ENCODE measurements at regions not wholly inside any gene's neighbourhood (a gene's known extent, or its start where the extent isn't known, plus 50 kb on each side); places are given as distances from the start of the nearest gene placed in this dataset.

GRCh38 chr4:160182727-160183126 lies 1079.8 kb downstream of the RAPGEF2 start:
- H3K9me3 ChIP-seq = no peaks in the 10 kb centered on the region
- TF ChIP-seq POLR2A (IDR thresholded peaks at IDR 0.05) = no peak
- no peak for TF ChIP-seq EP300 (IDR thresholded peaks at IDR 0.05)
- no peak for TF ChIP-seq POLR2AphosphoS5 (IDR thresholded peaks at IDR 0.05)
- no peak for TF ChIP-seq CTCF (IDR thresholded peaks at IDR 0.05)
- DNase-seq = no peak
- H3K4me3 ChIP-seq = no peak overlapping the region
- 78 to 93% methylated on average over 2 of the region's 2 CpGs for WGBS, 2 donors
- ATAC-seq (ENCODE audit: low FRiP score in 2 of 2) = no peak
- H3K27ac ChIP-seq = no peak overlapping the region
- no peaks in the 10 kb centered on the region for H3K4me1 ChIP-seq
- H3K36me3 ChIP-seq = no peaks in the 10 kb centered on the region
- H3K27me3 ChIP-seq = no peaks in the 10 kb centered on the region

- H3K4me3 ChIP-seq = no peak overlapping the region
- WGBS, 2 donors = 85 to 91% methylated on average over 4 of the region's 4 CpGs
- TF ChIP-seq POLR2AphosphoS5 (IDR thresholded peaks at IDR 0.05) (no peak), CTCF (IDR thresholded peaks at IDR 0.05) (no peak), POLR2A (IDR thresholded peaks at IDR 0.05) (no peak), EP300 (IDR thresholded peaks at IDR 0.05) (no peak)
- H3K9me3 ChIP-seq = no peaks in the 10 kb centered on the region
- no peak overlapping the region for H3K27ac ChIP-seq
- ATAC-seq (ENCODE audit: low FRiP score in 2 of 2) = no peak
- no peak for DNase-seq
- H3K36me3 ChIP-seq = no peaks in the 10 kb centered on the region
- no peaks in the 10 kb centered on the region for H3K27me3 ChIP-seq
- no peaks in the 10 kb centered on the region for H3K4me1 ChIP-seq
These were observed 1082.0 kb downstream of the RAPGEF2 start for GRCh38 chr4:160184884-160185283.

- Histone ChIP-seq H3K9me3 (no peaks in the 10 kb centered on the region), H3K4me1 (no peaks in the 10 kb centered on the region), H3K36me3 (no peaks in the 10 kb centered on the region), H3K27me3 (no peaks in the 10 kb centered on the region), H3K4me3 (no peak overlapping the region), H3K27ac (no peak overlapping the region)
- no peak for ATAC-seq (ENCODE audit: low FRiP score in 2 of 2)
- TF ChIP-seq EP300 (IDR thresholded peaks at IDR 0.05) (no peak), POLR2AphosphoS5 (IDR thresholded peaks at IDR 0.05) (no peak), POLR2A (IDR thresholded peaks at IDR 0.05) (no peak), CTCF (IDR thresholded peaks at IDR 0.05) (no peak)
- WGBS, 2 donors = 81 to 87% methylated on average over 4 of the region's 4 CpGs
- DNase-seq = no peak
These were observed 1090.9 kb downstream of the RAPGEF2 start for GRCh38 chr4:160193787-160194186.

- 72% methylated on average over 5 of the region's 5 CpGs for WGBS, 2 donors
- no peak overlapping the region for H3K4me3 ChIP-seq
- no peak overlapping the region for H3K27ac ChIP-seq
- H3K9me3 ChIP-seq = no peaks in the 10 kb centered on the region
- DNase-seq = peak in 1 of 2 donors; percentile 11
- no peak for TF ChIP-seq POLR2AphosphoS5 (IDR thresholded peaks at IDR 0.05)
- TF ChIP-seq CTCF (IDR thresholded peaks at IDR 0.05) = no peak
- TF ChIP-seq EP300 (IDR thresholded peaks at IDR 0.05) = no peak
- no peak for TF ChIP-seq POLR2A (IDR thresholded peaks at IDR 0.05)
- no peaks in the 10 kb centered on the region for H3K27me3 ChIP-seq
- no peaks in the 10 kb centered on the region for H3K4me1 ChIP-seq
- ATAC-seq (ENCODE audit: low FRiP score in 2 of 2) = no peak
- no peaks in the 10 kb centered on the region for H3K36me3 ChIP-seq
These were observed 1091.8 kb downstream of the RAPGEF2 start for GRCh38 chr4:160194716-160195115.

- H3K27ac ChIP-seq = no peak overlapping the region
- H3K27me3 ChIP-seq = no peaks in the 10 kb centered on the region
- H3K9me3 ChIP-seq = no peaks in the 10 kb centered on the region
- H3K4me3 ChIP-seq = no peak overlapping the region
- no peak for ATAC-seq (ENCODE audit: low FRiP score in 2 of 2)
- no peaks in the 10 kb centered on the region for H3K4me1 ChIP-seq
- no peaks in the 10 kb centered on the region for H3K36me3 ChIP-seq
- 53 to 54% methylated on average over 2 of the region's 2 CpGs for WGBS, 2 donors
- TF ChIP-seq POLR2A (IDR thresholded peaks at IDR 0.05) (no peak), CTCF (IDR thresholded peaks at IDR 0.05) (no peak), EP300 (IDR thresholded peaks at IDR 0.05) (no peak)
- DNase-seq = no peak
These were observed 1099.9 kb downstream of the RAPGEF2 start for GRCh38 chr4:160202802-160203201.

Measured in upper lobe of left lung (tissue), 6 donors.